ENCODE measurements at regions not wholly inside any gene's neighbourhood (a gene's known extent, or its start where the extent isn't known, plus 50 kb on each side); places are given as distances from the start of the nearest gene placed in this dataset.

DNA sequence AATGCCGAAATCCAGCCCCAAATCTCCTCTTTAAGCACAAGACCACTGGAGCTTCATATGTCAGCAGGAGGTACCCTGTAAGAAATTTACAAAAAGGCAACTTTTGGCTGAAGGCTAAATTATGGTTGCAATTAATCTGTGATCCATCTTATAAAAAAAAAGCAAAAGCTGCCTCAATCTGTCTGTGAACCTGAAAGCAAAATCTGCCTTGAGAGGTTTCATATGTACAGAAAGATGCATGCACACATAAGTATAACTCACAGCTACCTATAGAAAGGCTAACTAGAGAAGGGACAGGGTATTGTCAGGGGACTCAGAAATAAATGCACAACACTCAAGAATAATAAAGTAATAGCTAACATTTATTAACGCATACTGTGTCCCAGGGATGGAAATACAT is 964.2 kb upstream of the ADGRL2 start:
- H3K9me3 Mint-ChIP-seq: peaks cover 2 to 19% (median 9%) of the 10 kb centered on the region in 7 donors
- H3K4me1 Mint-ChIP-seq: no peaks in the 10 kb centered on the region
- no peak overlapping the region for H3K27ac Mint-ChIP-seq
- Histone ChIP-seq H3K36me3 (ENCODE audit: control insufficient read depth, insufficient read depth, low read length) (no peaks in the 10 kb centered on the region), H3K27ac (ENCODE audit: insufficient read depth, low read length, poor library complexity, severe bottlenecking) (no peak overlapping the region), H3K4me3 (ENCODE audit: low read depth, low read length) (no peak overlapping the region), H3K9me3 (ENCODE audit: control insufficient read depth in 2 of 2, low read length in 2 of 2) (no peaks in the 10 kb centered on the region), H3K27me3 (ENCODE audit: control insufficient read depth, insufficient read depth, low read length) (no peaks in the 10 kb centered on the region), H3K4me1 (ENCODE audit: control insufficient read depth, insufficient read depth, low read length, poor library complexity, severe bottlenecking) (no peaks in the 10 kb centered on the region)
- ATAC-seq (ENCODE audit: low read depth in 2 of 2) (no peak), DNase-seq (no peak)
- no peaks in the 10 kb centered on the region for H3K27me3 Mint-ChIP-seq
- no peak overlapping the region for H3K4me3 Mint-ChIP-seq
- no peaks in the 10 kb centered on the region for H3K36me3 Mint-ChIP-seq

- Histone ChIP-seq H3K27me3 (ENCODE audit: control insufficient read depth, insufficient read depth, low read length) (no peaks in the 10 kb centered on the region), H3K4me3 (ENCODE audit: low read depth, low read length) (no peak overlapping the region), H3K4me1 (ENCODE audit: control insufficient read depth, insufficient read depth, low read length, poor library complexity, severe bottlenecking) (no peaks in the 10 kb centered on the region), H3K27ac (ENCODE audit: insufficient read depth, low read length, poor library complexity, severe bottlenecking) (no peak overlapping the region), H3K36me3 (ENCODE audit: control insufficient read depth, insufficient read depth, low read length) (no peaks in the 10 kb centered on the region), H3K9me3 (ENCODE audit: control insufficient read depth in 2 of 2, low read length in 2 of 2) (no peaks in the 10 kb centered on the region)
- Mint-ChIP-seq H3K4me1 (no peaks in the 10 kb centered on the region), H3K36me3 (no peaks in the 10 kb centered on the region), H3K27ac (no peak overlapping the region), H3K9me3 (peaks cover 1 to 9% (median 3%) of the 10 kb centered on the region in 7 donors), H3K27me3 (no peaks in the 10 kb centered on the region), H3K4me3 (no peak overlapping the region)
- ATAC-seq (ENCODE audit: low read depth in 2 of 2) (no peak), DNase-seq (no peak)
Observed at GRCh38 chr1:80827666-80828065, 973.1 kb upstream of the ADGRL2 start.

GRCh38 chr1:80825067-80825466 is 975.7 kb upstream of the ADGRL2 start:
- Histone ChIP-seq H3K4me3 (ENCODE audit: low read depth, low read length) (no peak overlapping the region), H3K27ac (ENCODE audit: insufficient read depth, low read length, poor library complexity, severe bottlenecking) (no peak overlapping the region), H3K9me3 (ENCODE audit: control insufficient read depth in 2 of 2, low read length in 2 of 2) (no peaks in the 10 kb centered on the region), H3K36me3 (ENCODE audit: control insufficient read depth, insufficient read depth, low read length) (no peaks in the 10 kb centered on the region), H3K4me1 (ENCODE audit: control insufficient read depth, insufficient read depth, low read length, poor library complexity, severe bottlenecking) (no peaks in the 10 kb centered on the region), H3K27me3 (ENCODE audit: control insufficient read depth, insufficient read depth, low read length) (no peaks in the 10 kb centered on the region)
- DNase-seq (no peak), ATAC-seq (ENCODE audit: low read depth in 2 of 2) (no peak)
- H3K9me3 Mint-ChIP-seq: peaks cover 1 to 9% (median 3%) of the 10 kb centered on the region in 7 donors
- H3K27me3 Mint-ChIP-seq: no peaks in the 10 kb centered on the region
- H3K4me1 Mint-ChIP-seq: no peaks in the 10 kb centered on the region
- no peaks in the 10 kb centered on the region for H3K36me3 Mint-ChIP-seq
- no peak overlapping the region for H3K27ac Mint-ChIP-seq
- H3K4me3 Mint-ChIP-seq: no peak overlapping the region

- Histone ChIP-seq H3K36me3 (ENCODE audit: control insufficient read depth, insufficient read depth, low read length) (no peaks in the 10 kb centered on the region), H3K27me3 (ENCODE audit: control insufficient read depth, insufficient read depth, low read length) (no peaks in the 10 kb centered on the region), H3K9me3 (ENCODE audit: control insufficient read depth in 2 of 2, low read length in 2 of 2) (peaks cover 0 to 3% of the 10 kb centered on the region in 2 experiments), H3K4me3 (ENCODE audit: low read depth, low read length) (no peak overlapping the region), H3K27ac (ENCODE audit: insufficient read depth, low read length, poor library complexity, severe bottlenecking) (no peak overlapping the region), H3K4me1 (ENCODE audit: control insufficient read depth, insufficient read depth, low read length, poor library complexity, severe bottlenecking) (no peaks in the 10 kb centered on the region)
- H3K4me3 Mint-ChIP-seq: no peak overlapping the region
- ATAC-seq (ENCODE audit: low read depth in 2 of 2) (no peak), DNase-seq (no peak)
- H3K27me3 Mint-ChIP-seq: no peaks in the 10 kb centered on the region
- H3K27ac Mint-ChIP-seq: no peak overlapping the region
- no peaks in the 10 kb centered on the region for H3K36me3 Mint-ChIP-seq
- H3K9me3 Mint-ChIP-seq: peaks cover 0 to 6% (median 2%) of the 10 kb centered on the region in 7 donors
- H3K4me1 Mint-ChIP-seq: no peaks in the 10 kb centered on the region
Observed at GRCh38 chr1:80818211-80818610, 982.5 kb upstream of the ADGRL2 start.

DNA sequence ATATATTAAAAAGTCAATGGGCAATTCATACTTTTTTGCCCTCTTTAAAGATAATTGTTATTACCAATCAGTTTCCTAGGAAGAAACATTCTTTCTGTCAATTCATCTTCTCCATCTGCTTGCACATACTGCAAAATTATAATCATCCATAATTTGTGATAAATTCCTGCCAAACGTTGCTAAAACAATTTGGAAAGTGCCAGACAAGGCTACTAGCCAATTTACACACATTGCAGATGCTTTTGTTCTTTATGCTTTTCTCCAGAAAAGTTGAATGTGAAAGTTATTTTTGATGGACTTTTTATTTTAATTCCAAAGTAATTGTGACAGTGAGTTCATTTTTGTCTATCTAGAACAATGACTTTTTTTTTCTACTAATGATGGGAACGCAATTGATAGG is 992.8 kb upstream of the ADGRL2 start:
- Histone ChIP-seq H3K4me3 (ENCODE audit: low read depth, low read length) (no peak overlapping the region), H3K27ac (ENCODE audit: insufficient read depth, low read length, poor library complexity, severe bottlenecking) (no peak overlapping the region), H3K36me3 (ENCODE audit: control insufficient read depth, insufficient read depth, low read length) (no peaks in the 10 kb centered on the region), H3K9me3 (ENCODE audit: control insufficient read depth in 2 of 2, low read length in 2 of 2) (peaks cover 0 to 2% of the 10 kb centered on the region in 2 experiments), H3K4me1 (ENCODE audit: control insufficient read depth, insufficient read depth, low read length, poor library complexity, severe bottlenecking) (no peaks in the 10 kb centered on the region), H3K27me3 (ENCODE audit: control insufficient read depth, insufficient read depth, low read length) (no peaks in the 10 kb centered on the region)
- Mint-ChIP-seq H3K9me3 (peaks cover 2 to 21% (median 12%) of the 10 kb centered on the region in 7 donors), H3K27me3 (no peaks in the 10 kb centered on the region), H3K27ac (no peak overlapping the region), H3K4me3 (no peak overlapping the region), H3K4me1 (peaks cover 0 to 4% (median 0%) of the 10 kb centered on the region in 4 donors), H3K36me3 (no peaks in the 10 kb centered on the region)
- DNase-seq: no peak
- no peak for ATAC-seq (ENCODE audit: low read depth in 2 of 2)

GRCh38 chr1:80806431-80806830 is 994.3 kb upstream of the ADGRL2 start:
- Mint-ChIP-seq H3K4me1 (no peaks in the 10 kb centered on the region), H3K9me3 (peaks cover 2 to 22% (median 12%) of the 10 kb centered on the region in 7 donors), H3K4me3 (no peak overlapping the region), H3K27ac (no peak overlapping the region), H3K36me3 (no peaks in the 10 kb centered on the region), H3K27me3 (no peaks in the 10 kb centered on the region)
- Histone ChIP-seq H3K9me3 (ENCODE audit: control insufficient read depth in 2 of 2, low read length in 2 of 2) (peaks cover 0 to 2% of the 10 kb centered on the region in 2 experiments), H3K4me3 (ENCODE audit: low read depth, low read length) (no peak overlapping the region), H3K27ac (ENCODE audit: insufficient read depth, low read length, poor library complexity, severe bottlenecking) (no peak overlapping the region), H3K27me3 (ENCODE audit: control insufficient read depth, insufficient read depth, low read length) (no peaks in the 10 kb centered on the region), H3K4me1 (ENCODE audit: control insufficient read depth, insufficient read depth, low read length, poor library complexity, severe bottlenecking) (no peaks in the 10 kb centered on the region), H3K36me3 (ENCODE audit: control insufficient read depth, insufficient read depth, low read length) (no peaks in the 10 kb centered on the region)
- DNase-seq (no peak), ATAC-seq (ENCODE audit: low read depth in 2 of 2) (no peak)

DNA sequence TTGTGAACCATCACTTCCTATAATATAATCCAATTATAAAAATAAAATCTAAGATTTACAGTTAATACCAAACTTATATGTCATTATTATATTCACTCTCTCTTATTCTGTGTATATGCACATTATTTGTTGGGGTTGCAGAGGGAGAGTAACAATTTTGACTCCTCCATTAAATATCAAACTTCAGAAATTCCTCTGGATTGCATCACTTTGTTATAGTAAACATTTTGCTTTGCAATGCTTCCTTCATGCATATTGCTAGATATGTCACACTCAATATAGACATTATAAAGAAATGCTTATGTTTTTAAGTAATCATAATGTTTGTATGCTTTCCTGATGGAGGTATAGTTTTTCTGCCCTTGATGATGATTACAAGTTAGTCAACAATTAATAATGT is 999.0 kb upstream of the ADGRL2 start:
- Histone ChIP-seq H3K9me3 (ENCODE audit: control insufficient read depth in 2 of 2, low read length in 2 of 2) (peaks cover 0 to 5% of the 10 kb centered on the region in 2 experiments), H3K4me3 (ENCODE audit: low read depth, low read length) (no peak overlapping the region), H3K36me3 (ENCODE audit: control insufficient read depth, insufficient read depth, low read length) (no peaks in the 10 kb centered on the region), H3K27ac (ENCODE audit: insufficient read depth, low read length, poor library complexity, severe bottlenecking) (no peak overlapping the region), H3K27me3 (ENCODE audit: control insufficient read depth, insufficient read depth, low read length) (no peaks in the 10 kb centered on the region), H3K4me1 (ENCODE audit: control insufficient read depth, insufficient read depth, low read length, poor library complexity, severe bottlenecking) (no peaks in the 10 kb centered on the region)
- Mint-ChIP-seq H3K27ac (no peak overlapping the region), H3K36me3 (no peaks in the 10 kb centered on the region), H3K4me1 (no peaks in the 10 kb centered on the region), H3K9me3 (peaks cover 0 to 12% (median 9%) of the 10 kb centered on the region in 7 donors), H3K27me3 (no peaks in the 10 kb centered on the region), H3K4me3 (no peak overlapping the region)
- DNase-seq: no peak
- no peak for ATAC-seq (ENCODE audit: low read depth in 2 of 2)

- H3K27me3 Mint-ChIP-seq: no peaks in the 10 kb centered on the region
Observed at GRCh38 chr1:80799457-80799856, 1001.3 kb upstream of the ADGRL2 start.

More at GRCh38 chr1:80799457-80799856, 1001.3 kb upstream of the ADGRL2 start:
- no peak for DNase-seq
- Mint-ChIP-seq H3K9me3 (peaks cover 0 to 12% (median 6%) of the 10 kb centered on the region in 7 donors), H3K4me3 (no peak overlapping the region), H3K27ac (no peak overlapping the region), H3K4me1 (no peaks in the 10 kb centered on the region), H3K36me3 (no peaks in the 10 kb centered on the region)
- H3K27ac ChIP-seq (ENCODE audit: insufficient read depth, low read length, poor library complexity, severe bottlenecking): no peak overlapping the region
- H3K4me3 ChIP-seq (ENCODE audit: low read depth, low read length): no peak overlapping the region
- H3K27me3 ChIP-seq (ENCODE audit: control insufficient read depth, insufficient read depth, low read length): no peaks in the 10 kb centered on the region
- H3K36me3 ChIP-seq (ENCODE audit: control insufficient read depth, insufficient read depth, low read length): no peaks in the 10 kb centered on the region
- H3K9me3 ChIP-seq (ENCODE audit: control insufficient read depth in 2 of 2, low read length in 2 of 2): peaks cover 0 to 6% of the 10 kb centered on the region in 2 experiments
- H3K4me1 ChIP-seq (ENCODE audit: control insufficient read depth, insufficient read depth, low read length, poor library complexity, severe bottlenecking): no peaks in the 10 kb centered on the region
- no peak for ATAC-seq (ENCODE audit: low read depth in 2 of 2)
